Keratinocyte (primary cell): ENCODE measurements at regions not wholly inside any gene's neighbourhood (a gene's known extent, or its start where the extent isn't known, plus 50 kb on each side); places are given as distances from the start of the nearest gene placed in this dataset.

ENCODE experiments used
- DNase-seq: peaks from one replicate; pipeline ENCODE4 v3.0.0-alpha.2; 2011; ENCODE audit warnings: low read depth, missing footprints, low spot score
- FAIRE-seq: peaks from 2 replicates; lab custom pipeline; 2011; peaks lifted over from hg19 to GRCh38; lab: Jason Lieb, UNC
- H2AFZ ChIP-seq: 2 replicates; pipeline ENCODE4 v1.6.0; 2012; ENCODE audit warnings: low read length, control low read depth, inconsistent platforms; ENCODE audit not compliant: control insufficient read depth
- H3K27ac ChIP-seq: 2 replicates; pipeline ENCODE4 v1.5.1; 2011; ENCODE audit warnings: low read length; ENCODE audit not compliant: control insufficient read depth, insufficient read depth
- H3K27me3 ChIP-seq: 3 replicates; pipeline ENCODE4 v1.6.0; 2011; ENCODE audit warnings: low read length; ENCODE audit not compliant: control insufficient read depth, insufficient read depth; ENCODE audit errors: extremely low read depth
- H3K36me3 ChIP-seq, 2 experiments: 2 replicates in 1 of 2; 3 replicates in 1 of 2; pipeline ENCODE4 v1.5.1; 2011; ENCODE audit warnings: low read length in 2 of 2, mild to moderate bottlenecking in 1 of 2; ENCODE audit not compliant: control insufficient read depth in 2 of 2, insufficient read depth in 2 of 2; ENCODE audit errors: extremely low read depth in 1 of 2
- H3K4me1 ChIP-seq: 3 replicates; pipeline ENCODE4 v1.5.1; 2011; ENCODE audit warnings: low read length; ENCODE audit not compliant: control insufficient read depth, insufficient read depth; ENCODE audit errors: extremely low read depth
- H3K4me2 ChIP-seq: 3 replicates; pipeline ENCODE4 v1.6.0; 2011; ENCODE audit warnings: low read depth, low read length; ENCODE audit not compliant: control insufficient read depth, insufficient read depth; ENCODE audit errors: extremely low read depth
- H3K4me3 ChIP-seq, 3 experiments: fragments of 200-600 bp in 1 of 3; sonication (generic) in 1 of 3; 2 replicates in 2 of 3; 3 replicates in 1 of 3; pipeline ENCODE4 v1.5.1; 2011 to 2016; ENCODE audit warnings: low read length in 3 of 3, mild to moderate bottlenecking in 3 of 3, control low read depth in 2 of 3, inconsistent platforms in 1 of 3, low read depth in 1 of 3, mixed read lengths in 1 of 3, mixed run types in 1 of 3, moderate library complexity in 1 of 3; ENCODE audit not compliant: control insufficient read depth in 2 of 3, insufficient read depth in 2 of 3; ENCODE audit errors: extremely low read depth in 1 of 3
- H3K79me2 ChIP-seq: 2 replicates; pipeline ENCODE4 v1.6.0; 2012; ENCODE audit warnings: low read length; ENCODE audit not compliant: control insufficient read depth, insufficient read depth
- H3K9ac ChIP-seq: 3 replicates; pipeline ENCODE4 v1.6.0; 2011; ENCODE audit warnings: low read length; ENCODE audit not compliant: control insufficient read depth, insufficient read depth; ENCODE audit errors: extremely low read depth
- H3K9me1 ChIP-seq: 3 replicates; pipeline ENCODE4 v1.6.0; 2011; ENCODE audit warnings: low read length; ENCODE audit not compliant: control insufficient read depth, insufficient read depth; ENCODE audit errors: extremely low read depth
- H3K9me3 ChIP-seq: 2 replicates; pipeline ENCODE4 v1.5.1; 2012; ENCODE audit warnings: low read depth, low read length; ENCODE audit not compliant: control insufficient read depth
- H4K20me1 ChIP-seq: 3 replicates; pipeline ENCODE4 v1.6.0; 2011; ENCODE audit warnings: low read length; ENCODE audit not compliant: control insufficient read depth, insufficient read depth; ENCODE audit errors: extremely low read depth
- CTCF ChIP-seq, 3 experiments: IDR thresholded peaks in 1 of 3; conservative IDR thresholded peaks in 1 of 3; optimal IDR thresholded peaks in 1 of 3; 2 replicates in 2 of 3; 3 replicates in 1 of 3; pipeline versions ENCODE3 to v1.5.1; 2011; ENCODE audit warnings: low read length in 3 of 3, mild to moderate bottlenecking in 3 of 3, moderate library complexity in 2 of 3, control low read depth in 1 of 3, inconsistent platforms in 1 of 3; ENCODE audit not compliant: insufficient read depth in 2 of 3; ENCODE audit errors: extremely low read depth in 1 of 3
- EZH2 ChIP-seq: IDR thresholded peaks from one replicate; pipeline ENCODE4 v1.6.1; 2012; ENCODE audit warnings: inconsistent platforms, mild to moderate bottlenecking, low read length, moderate library complexity
- dilution Hi-C: fragments of 300-500 bp; cut with MboI; formaldehyde crosslinking; loops from one replicate; pipeline ENCODE4 v1.7.0; 2020; ENCODE audit warnings: low sequenced_read_pairs; ENCODE audit not compliant: extremely low pct_ligation_motif_present

GRCh38 chr16:52070341-52071057 lies 476.4 kb downstream of the TOX3 start:
- TF ChIP-seq EZH2: no peak
- TF ChIP-seq CTCF (optimal IDR thresholded peaks at IDR 0.05 in 1 of 3, IDR thresholded peaks at IDR 0.05 in 1 of 3, conservative IDR thresholded peaks at IDR 0.05 in 1 of 3; ENCODE audit: extremely low read depth in 1 of 3, insufficient read depth in 2 of 3, low read length in 3 of 3): no peak
- Histone ChIP-seq H3K4me1 (no peaks in the 10 kb centered on the region), H2AFZ (no peak overlapping the region), H3K27ac (no peak overlapping the region), H3K27me3 (no peaks in the 10 kb centered on the region), H3K9ac (no peak overlapping the region), H3K36me3 (no peaks in the 10 kb centered on the region), H3K9me3 (no peaks in the 10 kb centered on the region), H3K4me3 (no peak overlapping the region), H3K9me1 (no peaks in the 10 kb centered on the region), H4K20me1 (no peaks in the 10 kb centered on the region), H3K4me2 (no peak overlapping the region), H3K79me2 (no peaks in the 10 kb centered on the region)
- DNase-seq (no peak), FAIRE-seq (no peak)
- dilution Hi-C loops: no loop called here

GRCh38 chr16:52069866-52070265 lies 477.1 kb downstream of the TOX3 start:
- no peak for DNase-seq
- Histone ChIP-seq H3K4me3 (no peak overlapping the region), H3K79me2 (no peaks in the 10 kb centered on the region), H3K9me1 (no peaks in the 10 kb centered on the region), H3K4me1 (no peaks in the 10 kb centered on the region), H3K9me3 (no peaks in the 10 kb centered on the region), H4K20me1 (no peaks in the 10 kb centered on the region), H3K36me3 (no peaks in the 10 kb centered on the region), H2AFZ (no peak overlapping the region), H3K27ac (no peak overlapping the region), H3K4me2 (no peak overlapping the region), H3K9ac (no peak overlapping the region), H3K27me3 (no peaks in the 10 kb centered on the region)
- dilution Hi-C loops: no loop called here
- peak; percentile 39 for FAIRE-seq
- TF ChIP-seq EZH2 (no peak), CTCF (optimal IDR thresholded peaks at IDR 0.05 in 1 of 3, IDR thresholded peaks at IDR 0.05 in 1 of 3, conservative IDR thresholded peaks at IDR 0.05 in 1 of 3; ENCODE audit: extremely low read depth in 1 of 3, insufficient read depth in 2 of 3, low read length in 3 of 3) (peak in 2 of 3 experiments; percentile 36 to 41)
